Dendritic cell treated with granulocyte-macrophage colony-stimulating factor and Interleukin-4, amounts not matched to agents 40 ng/mL and 50 ng/mL, for 4 days (primary cell): ENCODE measurements at regions not wholly inside any gene's neighbourhood (a gene's known extent, or its start where the extent isn't known, plus 50 kb on each side); places are given as distances from the start of the nearest gene placed in this dataset.

Experiments
- H3K27ac Mint-ChIP-seq: one replicate; pipeline ENCODE4 v1.8.0; 2022; ENCODE audit warnings: mild to moderate bottlenecking, mixed read lengths
- H3K27me3 Mint-ChIP-seq: one replicate; pipeline ENCODE4 v1.8.0; 2022; ENCODE audit warnings: mild to moderate bottlenecking, mixed read lengths
- H3K36me3 Mint-ChIP-seq: one replicate; pipeline ENCODE4 v1.8.0; 2022; ENCODE audit warnings: low read depth, mixed read lengths
- H3K4me1 Mint-ChIP-seq: one replicate; pipeline ENCODE4 v1.8.0; 2022; ENCODE audit warnings: low read depth, mixed read lengths
- H3K4me3 Mint-ChIP-seq: one replicate; pipeline ENCODE4 v1.8.0; 2022; ENCODE audit warnings: mild to moderate bottlenecking, moderate library complexity, mixed read lengths
- H3K9me3 Mint-ChIP-seq: one replicate; pipeline ENCODE4 v1.8.0; 2022; ENCODE audit warnings: mixed read lengths
- intact Hi-C: fragments of 100-400 bp; cut with micrococcal nuclease; formaldehyde crosslinking; loops from one replicate; pipeline ENCODE4 v1.15.0; 2022

DNA sequence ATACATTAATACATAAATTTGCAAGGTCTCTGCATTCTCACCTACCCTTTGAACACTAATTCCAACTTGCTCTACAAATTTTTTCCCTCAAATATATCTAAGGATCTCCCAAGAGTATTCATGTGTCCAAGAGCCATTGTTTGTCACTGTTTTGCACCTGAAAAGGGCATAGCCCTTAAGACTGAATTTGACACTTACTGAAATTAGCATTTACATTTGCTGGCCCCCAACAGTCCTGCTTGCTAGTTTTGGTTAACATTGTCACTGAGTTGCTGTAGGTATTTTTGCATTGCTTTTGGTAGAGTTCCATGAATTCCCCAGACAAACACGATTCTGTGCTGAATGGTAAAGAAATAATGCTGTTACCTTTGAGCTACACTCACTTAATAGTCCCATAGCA is 57.3 kb downstream of the KCNA4 start:
- no peaks in the 10 kb centered on the region for H3K36me3 Mint-ChIP-seq
- H3K27me3 Mint-ChIP-seq: no peaks in the 10 kb centered on the region
- intact Hi-C loops: no loop called here
- no peaks in the 10 kb centered on the region for H3K4me1 Mint-ChIP-seq
- no peaks in the 10 kb centered on the region for H3K9me3 Mint-ChIP-seq
- no peak overlapping the region for H3K4me3 Mint-ChIP-seq
- H3K27ac Mint-ChIP-seq: no peak overlapping the region

DNA sequence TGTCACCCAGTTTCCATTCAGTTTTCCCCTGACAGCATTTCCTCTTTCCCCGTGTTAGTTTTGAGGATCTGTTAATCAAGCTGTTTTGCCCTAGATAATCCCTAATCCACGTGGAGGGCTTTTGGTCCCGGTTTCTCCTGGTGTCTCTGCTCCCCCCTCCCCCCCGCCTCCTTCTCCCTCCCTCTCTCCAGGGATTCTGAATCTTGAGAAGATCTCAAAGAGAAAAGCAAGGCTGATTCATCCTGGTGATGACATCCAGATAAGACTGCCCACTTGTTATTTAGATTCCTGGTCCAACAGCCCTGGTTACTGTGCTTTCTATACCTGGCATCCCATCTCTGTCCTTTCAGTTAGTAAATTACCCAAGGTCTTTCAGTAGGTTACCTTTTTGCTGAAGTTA is 59.4 kb downstream of the KCNA4 start:
- H3K4me3 Mint-ChIP-seq: no peak overlapping the region
- H3K27ac Mint-ChIP-seq: no peak overlapping the region
- H3K27me3 Mint-ChIP-seq: no peaks in the 10 kb centered on the region
- no peaks in the 10 kb centered on the region for H3K4me1 Mint-ChIP-seq
- intact Hi-C loops: no loop called here
- H3K9me3 Mint-ChIP-seq: no peaks in the 10 kb centered on the region
- H3K36me3 Mint-ChIP-seq: no peaks in the 10 kb centered on the region

DNA sequence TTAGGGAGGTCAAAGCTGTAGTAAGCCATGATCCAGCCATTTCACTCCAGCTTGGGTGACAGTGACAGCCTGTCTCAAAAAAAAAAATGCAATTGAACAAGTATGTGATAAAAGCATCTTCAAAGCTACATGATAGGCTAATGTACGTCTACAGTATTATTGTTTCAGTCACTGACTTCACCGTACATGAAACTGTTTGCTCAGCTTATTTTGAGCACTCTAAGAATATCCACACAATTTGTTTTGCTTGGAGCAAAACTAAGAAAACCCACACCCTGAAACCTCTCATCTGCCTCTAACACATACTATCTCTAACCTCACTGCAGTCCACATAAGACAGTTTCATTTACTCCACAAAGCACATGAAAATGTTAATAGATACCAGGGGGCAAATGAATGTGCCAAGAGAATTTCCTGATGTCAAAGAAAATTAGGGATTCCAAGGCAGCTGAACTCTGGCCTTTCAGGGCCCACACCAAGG is 60.7 kb downstream of the KCNA4 start:
- Mint-ChIP-seq H3K4me1 (no peaks in the 10 kb centered on the region), H3K9me3 (no peaks in the 10 kb centered on the region), H3K27me3 (no peaks in the 10 kb centered on the region), H3K4me3 (no peak overlapping the region), H3K27ac (no peak overlapping the region), H3K36me3 (no peaks in the 10 kb centered on the region)
- intact Hi-C loops: no loop called here

DNA sequence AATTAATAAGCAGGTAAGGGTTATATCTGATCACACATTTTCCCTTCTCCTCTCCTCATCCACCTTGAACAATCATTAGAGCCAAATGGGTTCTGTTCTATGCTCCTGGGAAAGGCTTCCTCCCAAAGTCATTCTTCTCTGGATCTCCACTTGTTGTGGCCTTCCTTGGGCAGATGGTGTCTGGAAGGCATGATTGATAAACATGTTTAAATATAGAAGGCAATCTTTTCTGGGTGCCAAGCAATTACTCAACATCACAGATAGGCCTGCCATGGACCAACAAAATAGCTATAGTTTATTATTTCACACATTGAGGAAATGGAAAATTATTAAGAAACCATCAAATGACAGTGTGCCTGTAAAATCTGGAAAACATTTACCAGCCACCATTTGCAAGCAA is 73.5 kb downstream of the KCNA4 start:
- Mint-ChIP-seq H3K27ac (no peak overlapping the region), H3K27me3 (no peaks in the 10 kb centered on the region)
- intact Hi-C loops: no loop called here

DNA sequence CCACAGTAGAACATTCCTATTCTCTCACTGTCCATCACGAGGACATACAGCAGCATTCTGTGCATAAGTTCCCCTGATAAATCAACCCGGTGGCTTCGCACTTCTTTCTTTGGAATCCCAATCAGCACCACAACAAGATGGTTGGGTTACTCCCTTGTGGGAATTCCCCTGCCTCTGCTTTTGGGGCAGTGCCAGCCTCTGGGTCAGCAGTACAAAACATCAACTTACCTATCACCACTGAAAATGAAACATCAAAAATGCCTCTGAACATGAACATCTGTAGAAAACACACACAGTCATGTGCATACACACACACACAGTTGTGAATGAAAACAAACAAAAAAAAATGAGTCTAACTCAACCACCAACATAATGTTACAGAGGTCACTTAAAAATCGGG is 79.3 kb downstream of the KCNA4 start:
- intact Hi-C loops: no loop called here
- H3K36me3 Mint-ChIP-seq: no peaks in the 10 kb centered on the region
- no peak overlapping the region for H3K4me3 Mint-ChIP-seq
- no peaks in the 10 kb centered on the region for H3K4me1 Mint-ChIP-seq
- no peaks in the 10 kb centered on the region for H3K27me3 Mint-ChIP-seq
- peaks cover 17% of the 10 kb centered on the region for H3K9me3 Mint-ChIP-seq
- no peak overlapping the region for H3K27ac Mint-ChIP-seq

More for the DNA sequence above, 73.5 kb downstream of the KCNA4 start:
- no peaks in the 10 kb centered on the region for H3K4me1 Mint-ChIP-seq
- H3K4me3 Mint-ChIP-seq: no peak overlapping the region
- H3K36me3 Mint-ChIP-seq: no peaks in the 10 kb centered on the region
- peaks cover 19% of the 10 kb centered on the region for H3K9me3 Mint-ChIP-seq

DNA sequence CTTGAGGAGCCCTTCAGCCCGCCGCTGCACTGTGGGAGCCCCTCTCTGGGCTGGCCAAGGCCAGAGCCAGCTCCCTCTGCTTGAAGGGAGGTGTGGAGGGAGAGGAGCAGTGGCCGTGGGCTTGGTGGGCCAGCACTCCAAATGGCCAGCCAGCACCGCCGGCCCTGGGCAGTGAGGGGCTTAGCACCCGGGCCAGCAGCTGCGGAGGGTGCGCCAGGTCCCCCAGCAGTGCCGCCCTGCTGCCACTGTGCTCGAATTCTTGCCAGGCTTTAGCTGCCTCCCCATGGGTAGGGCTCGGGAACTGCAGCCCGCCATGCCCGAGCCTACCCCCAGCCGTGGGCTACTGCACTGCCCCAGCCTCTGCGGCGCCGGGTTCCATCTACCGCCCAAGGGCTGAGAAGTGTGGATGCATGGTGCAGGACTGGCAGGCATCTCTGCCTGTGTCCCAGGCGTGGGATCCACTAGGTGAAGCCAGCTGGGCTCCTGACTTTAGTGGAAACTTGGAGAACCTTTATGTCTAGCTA is 82.7 kb downstream of the KCNA4 start:
- H3K36me3 Mint-ChIP-seq: no peaks in the 10 kb centered on the region
- H3K4me1 Mint-ChIP-seq: no peaks in the 10 kb centered on the region
- intact Hi-C loops: no loop called here
- H3K27ac Mint-ChIP-seq: no peak overlapping the region
- no peaks in the 10 kb centered on the region for H3K27me3 Mint-ChIP-seq
- H3K9me3 Mint-ChIP-seq: peaks cover 17% of the 10 kb centered on the region
- H3K4me3 Mint-ChIP-seq: no peak overlapping the region

DNA sequence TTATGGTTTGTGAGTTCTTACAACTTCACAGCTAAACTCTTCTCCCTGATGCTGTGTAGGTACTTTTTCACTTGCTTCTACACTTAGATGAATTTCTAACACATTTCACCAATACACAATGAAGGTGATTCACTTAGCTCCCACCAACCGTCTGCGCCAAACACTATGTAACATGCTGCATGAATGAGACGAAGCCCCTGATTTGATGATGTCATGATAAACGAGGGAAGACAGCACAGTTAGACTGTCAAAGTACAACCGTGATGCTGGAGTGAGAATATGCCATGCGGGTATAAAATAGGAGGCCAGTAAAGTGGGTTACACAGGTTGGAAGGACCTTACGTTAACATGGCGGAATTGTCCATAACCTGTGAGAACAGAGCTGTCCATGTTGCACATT is 100.8 kb downstream of the KCNA4 start:
- Mint-ChIP-seq H3K4me3 (no peak overlapping the region), H3K27ac (no peak overlapping the region), H3K4me1 (no peaks in the 10 kb centered on the region), H3K36me3 (no peaks in the 10 kb centered on the region), H3K9me3 (peaks cover 16% of the 10 kb centered on the region), H3K27me3 (no peaks in the 10 kb centered on the region)
- intact Hi-C loops: no loop called here

DNA sequence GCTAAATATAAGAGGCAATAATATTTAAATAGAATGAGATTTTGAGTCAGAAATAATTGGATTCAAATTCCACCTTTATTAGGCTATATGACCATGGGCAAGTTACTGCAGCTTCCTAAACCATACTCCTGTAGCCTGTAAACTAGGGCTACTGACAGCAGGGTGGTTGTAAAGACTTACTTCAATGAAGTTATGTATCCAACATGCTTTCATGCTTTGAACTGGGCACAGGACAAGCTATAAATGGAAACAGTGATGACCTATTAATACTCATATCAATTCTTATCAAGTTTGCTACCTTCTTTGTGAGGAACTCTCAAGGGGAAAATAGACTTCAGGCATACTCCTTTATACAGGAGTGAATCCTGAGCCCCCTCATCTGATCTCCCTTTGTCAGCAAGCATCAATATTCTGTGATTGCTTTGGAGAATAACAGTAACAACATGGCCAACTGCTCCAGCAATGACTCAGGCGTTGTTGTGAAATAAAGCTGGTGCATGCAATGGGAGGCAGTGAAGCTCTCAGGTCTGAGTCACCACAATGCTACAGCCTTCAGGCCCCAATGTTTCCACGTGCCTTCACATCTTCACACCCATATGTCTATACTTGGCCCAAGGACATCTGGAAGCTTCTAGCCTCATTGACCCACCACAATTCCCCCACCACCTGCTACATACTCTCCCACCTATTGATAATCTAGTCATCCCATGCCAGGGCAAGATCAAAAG is 102.5 kb downstream of the KCNA4 start:
- no peak overlapping the region for H3K4me3 Mint-ChIP-seq
- no peaks in the 10 kb centered on the region for H3K27me3 Mint-ChIP-seq
- H3K4me1 Mint-ChIP-seq: no peaks in the 10 kb centered on the region
- peaks cover 16% of the 10 kb centered on the region for H3K9me3 Mint-ChIP-seq
- no peaks in the 10 kb centered on the region for H3K36me3 Mint-ChIP-seq
- intact Hi-C loops: no loop called here
- H3K27ac Mint-ChIP-seq: no peak overlapping the region

DNA sequence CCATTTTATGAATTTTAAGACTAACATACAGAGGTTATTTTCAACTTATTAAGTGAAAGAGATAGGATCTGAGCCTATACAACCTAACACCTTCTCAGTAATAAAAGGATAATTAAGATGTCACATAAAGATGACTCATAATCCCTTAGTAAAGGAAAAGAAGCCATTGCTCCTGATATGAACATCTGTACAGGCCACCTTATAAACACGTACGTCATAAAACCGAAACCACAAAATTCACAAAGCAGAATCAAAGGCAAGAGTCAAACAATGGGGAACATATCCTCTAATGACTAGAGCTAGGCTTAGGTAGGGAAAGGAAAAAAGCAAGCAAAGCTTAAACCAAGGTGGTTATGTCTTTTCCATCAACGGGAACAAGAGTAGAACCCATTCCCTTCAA is 103.5 kb downstream of the KCNA4 start:
- intact Hi-C loops: no loop called here
- no peaks in the 10 kb centered on the region for H3K4me1 Mint-ChIP-seq
- no peaks in the 10 kb centered on the region for H3K36me3 Mint-ChIP-seq
- no peaks in the 10 kb centered on the region for H3K27me3 Mint-ChIP-seq
- H3K27ac Mint-ChIP-seq: no peak overlapping the region
- H3K4me3 Mint-ChIP-seq: no peak overlapping the region
- peaks cover 22% of the 10 kb centered on the region for H3K9me3 Mint-ChIP-seq

DNA sequence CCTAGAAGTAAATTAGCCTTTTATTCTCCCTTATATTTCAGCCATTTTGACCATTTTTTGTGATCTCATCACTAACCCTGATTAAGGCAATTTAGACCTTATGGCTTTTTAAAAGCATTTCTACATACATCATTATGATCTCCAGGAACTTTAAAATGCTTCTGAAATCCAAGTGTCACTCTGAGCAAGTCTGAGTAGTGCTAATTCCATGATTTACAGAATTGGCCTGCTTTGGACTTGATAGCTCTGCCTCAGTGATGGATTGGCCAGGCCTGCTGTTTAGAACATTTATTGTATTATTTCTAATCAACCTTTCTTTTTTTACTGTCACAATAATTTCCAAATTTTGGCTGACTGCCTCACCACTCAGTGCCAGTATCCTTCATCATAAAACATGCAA is 116.4 kb downstream of the KCNA4 start:
- no peaks in the 10 kb centered on the region for H3K4me1 Mint-ChIP-seq
- no peak overlapping the region for H3K27ac Mint-ChIP-seq
- intact Hi-C loops: no loop called here
- H3K4me3 Mint-ChIP-seq: no peak overlapping the region
- H3K36me3 Mint-ChIP-seq: no peaks in the 10 kb centered on the region
- H3K27me3 Mint-ChIP-seq: no peaks in the 10 kb centered on the region
- H3K9me3 Mint-ChIP-seq: peaks cover 20% of the 10 kb centered on the region

DNA sequence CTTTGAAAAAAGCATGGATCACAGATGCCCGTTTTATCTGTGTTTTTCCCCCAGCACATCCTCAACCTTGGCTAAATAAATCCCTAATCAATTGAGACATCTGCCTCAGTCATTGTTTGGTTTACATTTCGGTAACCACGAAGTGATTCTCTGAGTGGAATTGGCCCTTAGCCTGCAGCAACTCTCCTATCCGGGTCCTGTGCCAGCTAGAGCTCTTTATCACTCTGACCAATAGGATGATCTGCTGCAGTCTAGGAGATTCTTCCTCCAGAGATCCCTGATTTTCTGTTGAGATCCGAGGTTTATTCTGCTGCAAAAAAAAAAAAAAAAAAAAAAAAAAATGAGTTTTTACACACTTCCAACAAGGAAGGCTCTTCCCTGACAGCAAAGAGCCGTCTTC is 137.3 kb downstream of the KCNA4 start:
- Mint-ChIP-seq H3K36me3 (no peaks in the 10 kb centered on the region), H3K4me3 (no peak overlapping the region), H3K27me3 (no peaks in the 10 kb centered on the region), H3K4me1 (no peaks in the 10 kb centered on the region), H3K27ac (no peak overlapping the region), H3K9me3 (peaks cover 42% of the 10 kb centered on the region)
- intact Hi-C loops: no loop called here

DNA sequence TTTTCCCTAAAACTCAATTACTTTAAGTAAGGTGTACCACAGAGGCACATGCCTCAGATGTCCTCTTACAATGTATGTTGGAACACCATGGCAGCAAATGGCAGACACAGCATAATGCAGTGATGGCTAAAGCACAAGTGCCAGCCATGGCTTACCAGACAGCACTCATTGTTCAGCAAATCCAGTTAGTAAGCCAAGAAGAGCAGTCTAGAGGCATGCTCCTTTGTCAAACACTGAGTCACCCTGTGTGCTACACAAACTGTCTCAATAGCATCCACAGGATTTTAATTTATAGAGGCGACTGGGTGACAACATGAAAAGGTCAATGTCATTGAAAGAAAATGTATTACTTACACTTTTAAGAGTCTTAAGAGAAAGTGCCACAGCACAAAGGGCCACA is 140.6 kb downstream of the KCNA4 start:
- Mint-ChIP-seq H3K36me3 (no peaks in the 10 kb centered on the region), H3K4me3 (no peak overlapping the region), H3K9me3 (peaks cover 58% of the 10 kb centered on the region), H3K27me3 (no peaks in the 10 kb centered on the region), H3K27ac (no peak overlapping the region), H3K4me1 (no peaks in the 10 kb centered on the region)
- intact Hi-C loops: no loop called here

DNA sequence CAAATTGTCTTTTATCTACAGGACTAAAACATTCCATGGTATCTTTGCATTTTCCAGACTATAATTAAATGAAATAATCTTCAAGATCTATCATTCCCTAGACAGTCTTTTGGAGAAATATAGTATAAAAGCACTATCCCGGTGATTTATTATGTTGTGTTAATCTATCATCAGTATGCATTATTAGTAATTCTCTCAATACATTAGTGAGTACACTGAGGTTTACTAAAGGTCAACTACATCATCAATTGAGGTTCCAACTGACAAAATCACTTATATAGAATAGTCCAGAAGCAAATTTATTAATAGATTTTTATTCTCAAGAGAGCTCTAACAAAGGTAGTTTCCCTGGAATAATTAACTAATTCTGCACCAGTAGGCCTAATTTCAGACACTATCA is 169.6 kb downstream of the KCNA4 start:
- peaks cover 6% of the 10 kb centered on the region for H3K9me3 Mint-ChIP-seq
- H3K27ac Mint-ChIP-seq: no peak overlapping the region
- no peaks in the 10 kb centered on the region for H3K4me1 Mint-ChIP-seq
- intact Hi-C loops: no loop called here
- no peaks in the 10 kb centered on the region for H3K27me3 Mint-ChIP-seq
- no peak overlapping the region for H3K4me3 Mint-ChIP-seq
- no peaks in the 10 kb centered on the region for H3K36me3 Mint-ChIP-seq

DNA sequence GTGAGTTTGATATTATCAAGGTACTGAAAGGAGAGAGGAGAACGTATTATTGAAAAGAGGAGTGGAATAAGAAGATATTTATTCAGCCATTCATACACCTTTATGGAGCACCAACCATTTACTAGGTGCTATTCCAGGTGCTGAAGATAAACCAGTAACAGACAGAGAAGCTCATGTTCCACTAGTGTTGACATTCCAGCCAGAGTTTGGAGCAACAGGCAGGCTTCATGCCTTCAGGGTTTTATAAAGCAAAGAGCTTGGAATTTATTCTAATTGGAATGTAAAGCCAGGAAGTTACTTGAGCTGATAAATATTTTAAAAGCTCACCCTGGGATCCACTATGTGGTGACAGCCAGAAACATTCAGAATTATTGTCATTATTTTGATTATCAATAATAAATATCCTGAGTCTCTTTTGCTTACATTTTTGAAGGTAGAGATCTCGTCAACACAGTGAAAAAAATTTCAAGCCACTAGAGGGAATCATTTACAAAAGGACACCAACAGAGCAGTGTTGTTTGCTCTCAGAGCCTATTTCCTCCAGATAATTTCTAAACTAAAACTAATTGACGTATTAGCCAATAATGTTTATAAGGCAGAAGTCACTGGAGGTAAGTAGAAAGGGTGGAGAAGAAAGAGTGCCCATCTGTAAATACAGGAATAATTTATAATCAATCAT is 172.0 kb downstream of the KCNA4 start:
- H3K36me3 Mint-ChIP-seq: no peaks in the 10 kb centered on the region
- H3K27me3 Mint-ChIP-seq: no peaks in the 10 kb centered on the region
- peaks cover 6% of the 10 kb centered on the region for H3K9me3 Mint-ChIP-seq
- intact Hi-C loops: no loop called here
- no peaks in the 10 kb centered on the region for H3K4me1 Mint-ChIP-seq
- no peak overlapping the region for H3K4me3 Mint-ChIP-seq
- H3K27ac Mint-ChIP-seq: no peak overlapping the region
